Umbilical cord (tissue), 1 donor: ENCODE measurements at regions not wholly inside any gene's neighbourhood (a gene's known extent, or its start where the extent isn't known, plus 50 kb on each side); places are given as distances from the start of the nearest gene placed in this dataset.
A peak's percentile ranks its signal among the peaks of the same experiment; 100 is the strongest.
"Not testable (repeated sequence)": the region's sequence is repeated elsewhere in the genome, so short reads cannot be mapped to it uniquely, and the experiment has no call there.

Experiments
- DNase-seq: peaks from one replicate; pipeline ENCODE4 v3.0.0-alpha.2; 2015; ENCODE audit warnings: low spot score

DNA sequence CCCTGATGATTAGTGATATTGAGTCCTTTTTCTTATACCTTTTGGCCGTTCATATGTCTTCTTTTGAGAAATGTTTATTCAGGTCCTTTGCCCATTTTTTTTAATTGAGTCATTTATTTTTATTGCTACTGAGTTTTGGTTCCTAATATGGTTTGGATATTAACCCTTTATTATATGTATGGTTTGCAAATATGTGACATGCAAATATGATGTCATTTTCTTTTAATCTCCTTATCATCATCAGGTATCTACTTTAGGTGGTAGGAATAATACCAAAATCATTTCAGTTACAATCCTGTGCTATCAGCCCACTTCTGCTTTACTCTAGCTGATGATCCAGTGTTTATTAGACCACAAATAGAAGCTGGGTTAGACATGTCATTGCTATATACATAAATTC lies 102.3 kb upstream of the TRPC7 start:
- DNase-seq = no peak

DNA sequence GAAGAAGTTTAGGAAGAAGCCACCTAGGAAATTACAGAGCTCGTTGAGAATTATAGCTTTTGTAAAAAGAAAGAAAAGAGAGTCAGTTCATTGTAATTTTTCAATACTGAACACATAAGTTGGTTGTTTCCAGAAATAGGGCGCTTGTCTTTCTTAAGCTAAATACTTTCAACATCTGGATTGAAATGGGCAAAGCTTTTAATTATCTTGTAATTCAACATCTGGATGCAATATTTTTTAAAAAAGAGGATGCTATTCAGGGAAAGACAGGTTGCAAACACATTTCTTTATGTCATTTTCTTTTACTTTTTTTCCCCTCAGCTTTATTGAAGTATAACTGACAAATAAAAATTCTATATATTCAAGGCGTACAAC lies 100.7 kb upstream of the TRPC7 start:
- DNase-seq = no peak

- no peak for DNase-seq
Observed at GRCh38 chr5:136458481-136458880, 93.1 kb upstream of the TRPC7 start.

- DNase-seq = no peak
Observed at GRCh38 chr5:136457390-136458013, 92.2 kb upstream of the TRPC7 start.

- no peak for DNase-seq
Observed at GRCh38 chr5:136455409-136455808, 90.1 kb upstream of the TRPC7 start.

GRCh38 chr5:136453986-136454758 lies 88.8 kb upstream of the TRPC7 start:
- no peak for DNase-seq

- no peak for DNase-seq
Observed at GRCh38 chr5:136453199-136453598, 87.9 kb upstream of the TRPC7 start.

DNA sequence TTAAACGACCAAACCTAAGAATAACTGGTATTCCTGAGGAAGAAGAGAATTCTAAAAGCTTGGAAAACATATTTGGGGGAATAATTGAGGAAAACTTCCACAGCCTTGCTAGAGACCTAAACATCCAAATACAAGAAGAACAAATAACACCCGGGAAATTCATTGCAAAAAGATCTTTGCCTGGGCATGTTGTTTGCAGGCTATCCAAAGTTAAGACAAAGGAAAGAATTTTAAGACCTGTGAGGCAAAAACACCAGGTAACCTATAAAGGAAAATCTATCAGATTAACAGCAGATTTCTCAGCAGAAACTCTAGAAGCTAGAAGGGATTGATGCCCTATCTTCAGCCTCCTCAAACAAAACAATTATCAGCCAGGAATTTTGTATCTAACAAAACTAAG lies 82.2 kb upstream of the TRPC7 start:
- not testable (repeated sequence) for DNase-seq

- DNase-seq = no peak
Observed at GRCh38 chr5:136446565-136446964, 81.2 kb upstream of the TRPC7 start.

- not testable (repeated sequence) for DNase-seq
Observed at GRCh38 chr5:136444099-136444498, 78.8 kb upstream of the TRPC7 start.

GRCh38 chr5:136439367-136439766 lies 74.0 kb upstream of the TRPC7 start:
- no peak for DNase-seq

- DNase-seq = no peak
Observed at GRCh38 chr5:136435946-136436543, 70.7 kb upstream of the TRPC7 start.

DNA sequence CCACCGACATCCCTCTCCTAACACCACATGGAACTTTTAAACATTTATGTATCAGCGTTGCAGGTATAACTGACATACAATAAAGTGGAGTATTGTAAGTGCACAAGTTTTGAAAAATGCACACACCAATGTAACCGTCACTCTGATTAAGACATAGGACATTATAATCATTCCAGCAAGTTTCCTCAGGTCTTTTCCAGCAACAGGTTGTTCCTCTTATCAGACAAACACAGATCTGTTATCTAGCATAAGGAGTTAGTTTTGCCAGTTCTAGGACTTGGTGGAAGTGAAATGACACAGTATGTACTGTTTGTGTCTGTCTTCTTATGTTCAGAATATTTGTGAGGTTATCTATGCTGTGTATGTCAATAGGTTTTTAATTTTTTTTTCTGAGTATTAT lies 69.5 kb upstream of the TRPC7 start:
- DNase-seq = no peak

DNA sequence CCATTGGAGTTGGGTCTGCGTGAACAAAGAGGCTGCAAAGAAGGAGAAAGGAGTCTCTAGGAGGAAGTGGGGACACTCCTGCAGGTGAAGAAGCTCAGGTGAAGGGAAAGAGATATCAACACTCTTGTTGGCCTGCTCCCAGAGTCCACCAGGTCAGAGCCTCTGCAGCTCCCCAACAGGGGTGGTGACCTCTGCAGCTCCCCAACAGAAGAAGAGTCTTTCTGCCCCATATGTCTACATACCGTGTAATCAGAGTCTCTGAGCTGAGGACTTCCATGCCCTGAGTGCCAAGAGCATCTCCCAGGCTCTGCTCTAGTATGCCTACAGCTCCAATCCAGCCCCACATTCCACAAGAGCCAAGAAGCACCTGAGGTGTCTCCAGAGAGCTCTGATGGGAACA lies 67.4 kb upstream of the TRPC7 start:
- no peak for DNase-seq

DNA sequence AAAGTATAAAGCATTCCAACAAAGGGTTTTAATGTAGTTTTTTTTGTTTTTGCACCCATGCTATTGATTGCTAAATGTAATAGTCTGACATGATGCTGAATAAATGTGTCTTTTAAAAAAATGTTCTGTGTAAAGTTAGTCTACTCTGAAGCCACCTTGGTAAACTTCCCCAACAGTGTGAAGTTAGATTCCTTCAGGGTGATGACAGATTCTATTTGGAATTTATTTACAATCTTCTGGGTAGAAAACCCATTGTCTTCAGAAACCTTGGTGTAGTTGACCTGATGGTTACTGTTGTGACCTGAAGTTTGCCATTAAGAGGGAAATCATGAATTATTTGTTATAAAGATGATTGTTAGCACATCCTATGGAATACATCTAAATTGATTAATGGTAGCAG lies 64.7 kb upstream of the TRPC7 start:
- DNase-seq = no peak

DNA sequence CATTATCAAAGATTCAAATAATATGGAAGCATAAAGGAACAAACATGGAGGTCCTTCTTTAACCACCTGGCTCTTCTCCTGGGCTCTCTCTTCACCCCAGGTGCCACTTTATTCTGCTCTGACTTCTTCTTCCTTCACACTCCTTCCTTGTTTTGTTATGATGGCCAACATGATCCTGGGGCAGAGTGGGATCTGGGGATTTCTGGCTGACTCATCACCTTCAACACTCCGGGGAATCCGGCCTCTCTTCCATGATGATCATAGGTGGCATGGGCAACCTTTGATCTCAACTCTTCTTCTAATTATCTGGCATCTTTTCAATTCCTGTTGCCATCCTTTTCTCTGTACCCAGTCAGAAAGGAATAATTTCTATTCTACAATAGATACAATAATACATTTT lies 62.1 kb upstream of the TRPC7 start:
- no peak for DNase-seq

DNA sequence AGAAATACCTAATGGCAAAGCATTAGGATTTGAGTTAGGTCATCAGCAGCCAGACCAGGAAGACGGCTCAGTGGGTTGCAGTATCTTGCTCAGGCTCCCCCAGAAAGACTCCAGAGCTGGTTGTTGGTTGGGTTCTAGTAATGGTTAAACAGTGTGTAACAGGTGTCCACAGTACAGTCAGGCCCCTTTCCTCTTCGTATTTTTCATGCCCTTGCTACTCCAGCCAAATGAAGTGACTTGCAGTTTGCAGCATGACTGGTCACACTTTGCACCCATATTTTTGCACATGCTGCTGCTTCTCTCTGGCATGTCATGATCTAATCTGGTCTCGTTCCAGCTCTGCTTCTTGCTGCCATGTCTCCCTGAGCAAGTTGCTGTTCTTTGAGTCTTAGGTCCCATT lies 60.6 kb upstream of the TRPC7 start:
- DNase-seq = no peak

- DNase-seq = peak; percentile 84
Observed at GRCh38 chr5:136424835-136425584, 59.7 kb upstream of the TRPC7 start.

DNA sequence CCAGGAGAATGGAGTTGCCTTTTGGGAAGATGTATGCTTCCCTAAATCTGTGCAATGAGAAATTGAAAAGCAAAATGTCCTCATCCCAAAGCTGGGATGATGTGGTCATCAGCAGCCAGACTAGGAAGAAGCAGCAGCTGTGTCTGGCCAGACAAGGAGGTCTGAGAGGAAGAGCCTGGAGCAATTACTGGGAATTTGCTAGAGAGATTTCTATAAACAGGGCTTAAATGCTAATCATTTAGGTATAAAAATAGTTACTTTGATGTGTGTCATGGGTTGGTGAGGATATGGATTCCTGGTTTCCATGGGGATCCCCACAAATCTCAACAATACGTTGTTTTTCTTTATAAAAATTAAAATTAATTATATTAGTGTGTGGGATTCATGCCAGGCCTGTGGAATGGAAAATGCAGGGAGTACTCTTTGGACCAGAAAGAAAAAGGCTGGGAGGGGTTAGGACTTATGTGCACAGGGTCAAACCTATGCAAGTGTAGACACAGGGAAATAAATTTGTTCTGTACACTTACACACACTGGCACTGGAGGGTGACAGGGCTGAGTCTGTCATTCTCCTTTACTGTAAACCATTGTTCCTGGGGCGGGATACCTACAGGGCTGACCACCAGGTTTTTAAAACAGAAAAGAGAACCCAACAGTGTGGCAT lies 58.7 kb upstream of the TRPC7 start:
- DNase-seq = peak; percentile 77

DNA sequence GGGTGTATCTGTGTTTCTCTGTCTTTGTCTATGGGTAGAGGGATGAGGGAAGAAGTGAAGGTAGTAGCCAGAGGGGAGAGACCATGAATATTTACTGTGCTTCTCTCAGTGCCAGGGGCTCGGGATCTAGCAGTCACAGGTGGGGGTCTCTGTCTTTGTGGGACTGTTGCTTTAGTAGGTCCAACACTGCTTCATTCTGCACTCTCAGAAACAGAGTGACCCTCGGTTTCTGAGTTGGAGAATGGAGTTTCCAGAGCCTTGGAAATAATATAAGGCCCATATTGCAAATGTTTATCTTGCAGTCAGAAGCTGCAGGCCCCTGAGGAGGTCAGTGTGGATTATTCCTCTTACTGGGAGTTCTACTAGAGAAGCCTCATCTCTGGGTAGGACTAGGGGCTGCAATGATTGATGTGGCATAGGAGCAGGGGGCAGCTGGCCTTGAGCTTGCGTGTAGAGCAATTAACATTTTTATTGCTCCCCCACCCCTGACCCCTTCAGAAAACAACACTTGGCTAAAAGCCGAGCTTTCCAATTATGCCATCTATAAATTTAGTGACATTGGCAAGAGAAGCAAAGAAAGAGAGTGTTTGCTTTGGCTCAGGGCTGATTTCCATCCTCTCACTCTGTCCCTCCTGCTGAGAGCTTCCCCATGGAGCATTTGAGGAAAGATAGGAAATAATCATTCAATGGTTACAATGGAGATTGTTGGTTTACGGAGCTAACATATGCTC lies 55.0 kb upstream of the TRPC7 start:
- no peak for DNase-seq

GRCh38 chr5:136418301-136418700 lies 53.0 kb upstream of the TRPC7 start:
- DNase-seq = no peak
